HL-60/S4 (cell line): ENCODE measurements at regions not wholly inside any gene's neighbourhood (a gene's known extent, or its start where the extent isn't known, plus 50 kb on each side); places are given as distances from the start of the nearest gene placed in this dataset.
"Not testable (repeated sequence)": the region's sequence is repeated elsewhere in the genome, so short reads cannot be mapped to it uniquely, and the experiment has no call there.

ENCODE experiments used
- in situ Hi-C: fragments of 300-500 bp; cut with MboI; formaldehyde crosslinking; loops from 2 replicates; pipeline ENCODE4 v1.14.3; 2022; ENCODE audit warnings: low sequenced_read_pairs

DNA sequence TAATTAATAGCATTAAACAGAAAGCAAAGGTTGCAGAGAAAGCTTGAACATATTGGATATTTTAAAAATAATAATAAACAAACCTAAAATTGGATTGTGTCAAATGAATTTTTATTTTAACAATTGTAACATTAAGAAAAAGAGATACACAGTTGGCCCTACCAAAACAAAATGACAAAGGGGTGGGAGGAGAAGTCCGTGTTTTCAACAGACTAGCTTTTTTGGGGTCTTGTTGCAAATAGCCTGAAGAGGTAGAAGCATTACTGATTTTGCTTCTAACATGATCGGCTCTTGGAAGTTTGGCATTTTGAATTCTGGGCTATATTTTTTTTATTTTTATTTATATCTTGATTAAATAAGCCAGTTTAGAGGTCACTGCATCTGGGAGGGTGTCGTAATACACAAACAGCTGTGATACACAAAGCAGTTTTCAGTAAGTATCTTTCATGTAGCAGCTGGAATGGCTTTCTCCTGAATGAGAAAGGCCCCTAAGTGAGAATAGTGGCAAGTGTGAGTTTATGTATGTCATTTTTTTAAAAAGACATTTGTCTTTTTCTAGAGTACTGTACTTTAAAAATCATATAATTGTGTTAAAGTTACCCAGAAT, 85.5 kb upstream of the ZNF217 start:
- in situ Hi-C loops = no loop called here

DNA sequence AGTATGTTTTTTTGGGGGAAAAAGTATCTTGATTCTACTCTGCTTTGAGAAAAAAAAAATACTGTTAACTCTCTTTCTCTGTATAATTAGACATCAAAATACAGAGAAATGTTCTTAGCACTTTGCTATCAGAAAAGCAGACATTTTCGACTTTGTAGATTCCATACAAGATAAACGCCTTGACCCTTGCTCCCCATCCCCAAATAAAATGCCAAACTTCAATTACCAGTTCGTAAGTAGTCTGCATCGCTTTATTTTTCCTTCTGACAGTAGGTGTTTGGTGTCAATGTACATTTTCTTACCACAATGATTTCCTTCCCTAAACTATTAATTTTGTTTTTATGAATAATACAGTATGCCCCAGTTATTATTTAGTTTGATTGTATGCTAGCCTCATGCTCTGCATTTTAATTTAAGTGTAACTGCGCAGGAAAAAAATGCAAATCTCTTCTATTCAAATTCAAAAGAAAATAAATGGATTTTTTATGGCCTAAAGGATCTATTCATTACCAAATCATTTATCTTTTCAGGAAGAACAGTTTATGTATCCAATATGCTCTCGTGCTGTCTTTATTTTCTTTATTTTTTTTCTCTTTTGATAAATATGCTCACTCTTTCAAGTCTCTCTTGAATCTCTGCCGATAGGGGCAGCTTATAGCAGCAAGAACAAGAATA, 84.8 kb upstream of the ZNF217 start:
- in situ Hi-C loops = no loop called here

DNA sequence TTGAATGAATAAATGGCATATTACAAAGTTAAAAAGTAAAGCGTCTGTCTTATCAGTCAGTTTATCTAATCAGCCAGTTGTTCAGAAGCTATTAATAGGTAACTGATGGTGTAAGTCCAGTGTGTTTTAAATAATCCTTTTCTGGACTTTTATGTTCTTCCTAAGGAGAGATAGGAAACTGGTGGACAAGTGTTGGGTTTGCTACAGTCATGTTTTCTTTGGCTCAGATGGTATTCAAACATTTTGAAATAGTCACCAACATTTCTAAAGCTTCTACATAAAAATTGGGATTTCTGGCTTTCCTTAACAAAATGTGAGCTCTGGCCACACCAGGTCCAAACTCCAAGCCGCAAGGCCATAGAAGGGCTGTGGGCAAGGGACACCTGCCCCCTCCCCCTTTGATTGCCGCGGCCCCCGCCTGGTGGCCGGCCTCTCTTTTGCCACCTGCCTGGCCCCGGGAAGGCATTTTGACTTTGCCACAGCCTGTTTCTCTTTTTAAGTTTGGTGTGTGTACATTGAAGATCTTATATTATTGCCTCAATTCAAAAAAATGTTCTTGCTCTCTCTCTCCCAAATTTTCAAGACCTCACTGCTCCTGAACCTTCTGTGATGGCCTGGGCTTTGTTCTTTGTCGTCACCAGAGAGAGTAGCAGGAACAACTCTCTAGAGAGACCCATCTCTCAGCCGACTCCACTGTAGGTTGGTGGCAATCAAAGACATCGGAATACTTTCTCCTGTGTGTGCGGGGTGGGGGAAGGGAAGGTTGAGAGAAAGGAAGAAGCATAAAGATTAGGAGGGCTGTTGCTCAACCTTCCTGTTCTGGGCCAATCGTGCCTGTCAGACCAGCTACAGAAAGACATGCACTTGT, 84.0 kb upstream of the ZNF217 start:
- in situ Hi-C loops = no loop called here

DNA sequence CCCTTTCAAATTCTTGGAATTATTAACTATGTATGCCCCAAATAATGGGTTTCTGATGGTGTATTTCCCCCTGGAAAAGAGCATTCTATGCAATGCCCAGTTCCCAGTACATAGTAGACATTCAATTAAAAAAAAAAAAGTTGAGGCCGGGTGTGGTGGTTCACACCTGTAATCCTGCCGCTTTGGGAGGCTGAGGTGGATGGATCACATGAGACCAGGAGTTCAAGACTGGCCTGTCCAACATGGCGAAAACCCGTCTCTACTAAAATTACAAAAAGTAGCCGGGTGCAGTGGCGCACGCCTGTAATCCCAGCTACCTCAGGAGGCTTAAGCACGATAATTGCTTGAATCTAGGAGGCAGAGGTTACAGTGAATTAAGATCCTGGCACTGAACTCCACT, 83.3 kb upstream of the ZNF217 start:
- in situ Hi-C loops = no loop called here

DNA sequence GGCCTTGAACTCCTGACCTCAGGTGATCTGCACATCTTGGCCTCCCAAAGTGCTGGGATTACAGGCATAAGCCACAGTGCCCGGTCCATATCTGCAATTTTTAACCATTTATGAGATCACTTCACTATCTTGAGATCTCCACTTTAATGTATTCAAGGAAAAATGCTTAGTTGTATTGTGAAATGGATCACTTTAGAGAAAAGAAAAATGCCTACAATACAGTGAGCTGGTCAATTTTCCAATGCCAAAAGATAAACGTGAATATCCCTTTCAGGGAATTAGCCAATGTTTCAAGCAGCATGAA, 82.8 kb upstream of the ZNF217 start:
- in situ Hi-C loops = no loop called here

DNA sequence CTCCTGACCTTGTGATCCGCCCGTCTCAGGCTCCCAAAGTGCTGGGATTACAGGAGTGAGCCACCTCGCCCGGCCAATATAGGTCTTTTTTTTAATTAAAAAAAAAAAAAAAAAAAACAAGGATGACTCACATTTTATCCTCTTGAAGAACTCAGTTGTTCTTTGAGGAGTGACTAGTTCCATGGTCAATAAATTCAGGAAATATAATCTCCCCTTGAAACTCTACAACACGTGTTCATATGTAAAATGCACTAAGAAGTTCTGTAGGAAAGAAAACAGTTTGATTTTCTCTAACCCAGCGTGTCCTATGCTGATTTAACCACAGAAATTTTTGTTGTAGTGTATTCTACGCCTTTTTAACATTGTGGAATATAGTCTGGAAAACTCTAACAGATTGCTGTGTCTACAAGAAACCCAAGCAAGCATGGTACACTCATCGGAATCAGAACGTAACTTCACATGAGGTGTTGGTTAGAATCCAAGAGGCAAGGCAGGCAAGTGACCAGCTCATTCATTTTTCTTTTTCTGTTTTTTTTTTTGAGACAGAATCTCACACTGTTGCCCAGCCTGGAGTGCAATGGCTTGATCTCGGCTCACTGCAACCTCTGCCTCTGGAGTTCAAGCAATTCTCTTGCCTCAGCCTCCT, 79.0 kb upstream of the ZNF217 start:
- in situ Hi-C loops = no loop called here

DNA sequence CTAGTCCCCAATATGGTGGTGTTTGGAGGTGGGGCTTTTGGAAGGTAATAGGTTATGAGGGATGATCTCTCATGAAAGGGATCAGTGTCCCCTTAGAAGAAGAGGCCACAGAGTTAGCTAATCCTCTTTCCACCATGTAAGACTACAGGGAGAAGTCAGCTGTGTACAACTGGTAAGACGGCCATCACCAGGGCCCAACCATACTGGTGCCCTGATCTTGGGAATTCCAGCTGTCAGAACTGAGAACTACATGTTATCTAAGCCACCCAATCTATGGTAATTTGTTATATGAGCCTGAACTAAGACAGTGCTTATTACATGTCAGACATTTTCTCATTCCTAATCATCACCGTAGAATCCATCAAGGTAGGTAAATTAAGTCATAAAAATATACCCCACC, 77.7 kb upstream of the ZNF217 start:
- in situ Hi-C loops = no loop called here

DNA sequence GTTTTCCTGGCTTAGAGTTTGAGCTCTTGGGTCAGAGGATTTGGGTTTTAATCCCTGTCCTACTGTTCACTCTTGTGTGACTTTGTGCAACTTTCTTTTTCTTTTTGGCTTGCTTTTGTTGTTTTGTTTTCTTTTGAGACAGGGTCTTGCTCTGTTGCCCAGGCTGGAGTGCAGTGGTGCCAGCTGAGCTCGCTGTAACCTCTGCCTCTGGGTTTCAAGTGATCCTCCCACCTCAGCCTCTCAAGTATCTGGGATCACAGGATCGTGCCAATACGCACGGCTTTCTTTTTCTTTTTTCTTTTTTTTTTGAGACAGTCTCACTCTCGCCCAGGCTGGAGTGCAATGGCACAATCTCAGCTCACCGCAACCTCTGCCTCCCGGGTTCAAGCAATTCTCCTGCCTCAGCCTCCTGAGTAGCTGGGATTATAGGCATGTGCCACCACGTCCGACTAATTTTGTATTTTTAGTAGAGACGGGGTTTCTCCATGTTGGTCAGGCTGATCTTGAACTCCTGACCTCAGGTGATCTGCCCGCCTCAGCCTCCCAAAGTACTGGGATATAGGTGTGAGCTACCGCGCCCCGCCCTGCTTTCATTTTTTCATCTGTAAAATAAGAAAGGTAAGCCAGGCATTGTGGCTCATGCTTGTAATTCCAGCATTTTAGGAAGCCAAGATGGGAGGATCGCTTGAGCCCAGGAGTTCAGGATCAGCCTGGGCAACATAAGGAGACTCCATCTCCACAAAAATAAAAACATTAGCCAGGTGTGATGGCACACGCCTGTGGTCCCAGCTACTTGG, 76.1 kb upstream of the ZNF217 start:
- in situ Hi-C loops = not testable (repeated sequence)

DNA sequence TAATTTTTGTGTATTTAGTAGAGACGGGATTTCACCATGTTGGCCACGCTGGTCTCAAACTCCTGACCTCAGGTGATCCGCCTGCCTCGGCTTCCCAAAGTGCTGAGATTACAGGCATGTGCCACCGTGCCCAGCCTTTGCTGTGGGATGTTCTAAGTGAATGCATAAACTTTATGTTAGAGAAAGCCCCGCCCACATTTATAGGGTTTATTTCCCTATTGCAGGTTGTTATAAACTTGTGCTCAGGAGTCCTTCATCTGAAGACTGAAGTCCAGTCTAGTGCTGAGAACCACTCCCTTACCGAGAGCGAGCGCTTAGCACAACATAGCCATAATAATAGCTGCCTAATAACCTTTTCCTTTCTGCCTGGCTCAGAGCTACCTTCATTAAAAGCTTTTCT, 75.4 kb upstream of the ZNF217 start:
- in situ Hi-C loops = no loop called here

DNA sequence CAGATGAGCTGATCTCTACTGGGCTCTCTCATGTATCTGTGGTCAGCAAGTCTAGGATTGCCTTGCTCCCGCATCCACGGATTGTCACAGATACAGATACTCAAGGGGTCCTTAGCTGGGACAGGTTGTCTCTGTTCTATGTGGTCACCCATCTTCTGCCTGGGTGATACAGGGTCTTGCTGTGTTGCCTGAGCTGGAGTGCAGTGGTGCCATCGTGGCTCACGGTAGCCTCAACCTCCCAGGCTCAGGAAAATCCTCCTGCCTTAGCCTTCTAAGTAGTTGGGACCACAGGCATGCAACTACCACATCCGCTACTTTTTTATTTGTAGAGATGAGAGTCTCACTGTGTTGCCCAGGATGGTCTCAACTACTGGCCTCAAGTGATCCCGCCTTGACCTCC, 72.5 kb upstream of the ZNF217 start:
- in situ Hi-C loops = no loop called here

DNA sequence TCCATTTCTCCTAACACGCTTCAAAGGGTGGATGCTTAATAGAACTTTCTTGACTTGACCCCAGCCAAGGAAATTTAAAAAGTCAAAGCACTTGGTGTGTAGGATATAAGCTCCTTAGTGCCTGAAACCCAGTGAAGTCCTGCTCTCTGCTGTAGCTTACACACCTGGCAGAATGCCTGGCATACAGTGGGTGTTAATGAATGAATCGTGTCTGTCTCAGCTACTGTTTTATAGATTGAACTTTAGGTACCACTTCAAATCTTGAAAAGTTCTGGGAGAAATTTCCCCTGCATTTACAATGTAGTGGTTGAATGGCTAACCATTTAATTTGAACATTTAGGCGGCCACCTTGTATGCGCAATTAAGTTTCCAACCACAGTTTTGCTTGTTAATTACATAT, 70.5 kb upstream of the ZNF217 start:
- in situ Hi-C loops = no loop called here

DNA sequence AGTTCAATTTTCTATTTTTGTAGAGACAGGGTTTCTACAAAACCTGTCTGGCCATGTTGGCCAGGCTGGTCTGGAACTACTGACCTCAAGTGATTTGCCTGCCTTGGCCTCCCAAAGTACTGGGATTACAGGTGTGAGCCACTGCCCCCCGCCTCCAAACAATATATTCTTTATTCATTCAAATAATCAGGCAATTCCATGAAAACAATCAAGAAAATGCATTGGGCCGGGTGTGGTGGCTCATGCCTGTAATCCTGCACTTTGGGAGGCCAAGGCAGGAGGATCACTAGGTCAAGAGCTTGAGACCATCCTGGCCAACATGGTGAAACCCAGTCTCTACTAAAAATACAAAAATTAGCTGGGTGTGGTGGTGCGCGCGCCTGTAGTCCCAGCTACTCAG, 69.9 kb upstream of the ZNF217 start:
- in situ Hi-C loops = not testable (repeated sequence)

DNA sequence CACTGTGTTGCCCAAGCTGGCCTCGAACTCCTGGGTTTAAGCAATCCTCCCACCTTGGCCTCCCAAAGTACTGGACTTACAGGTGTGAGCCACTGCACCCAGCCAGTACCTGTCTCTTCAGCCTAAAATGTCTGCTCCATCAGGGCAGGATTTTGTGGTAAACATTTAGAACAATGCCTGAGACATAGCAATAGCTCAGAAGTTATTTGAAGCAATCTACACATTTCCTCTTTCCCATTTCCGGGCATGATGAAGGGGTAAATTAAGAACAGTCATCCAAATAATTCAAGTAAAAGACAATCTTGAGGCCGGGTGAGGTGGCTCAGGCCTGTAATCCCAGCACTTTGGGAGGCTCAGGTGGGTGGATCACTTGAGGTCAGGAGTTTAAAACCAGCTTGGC, 69.0 kb upstream of the ZNF217 start:
- in situ Hi-C loops = no loop called here

DNA sequence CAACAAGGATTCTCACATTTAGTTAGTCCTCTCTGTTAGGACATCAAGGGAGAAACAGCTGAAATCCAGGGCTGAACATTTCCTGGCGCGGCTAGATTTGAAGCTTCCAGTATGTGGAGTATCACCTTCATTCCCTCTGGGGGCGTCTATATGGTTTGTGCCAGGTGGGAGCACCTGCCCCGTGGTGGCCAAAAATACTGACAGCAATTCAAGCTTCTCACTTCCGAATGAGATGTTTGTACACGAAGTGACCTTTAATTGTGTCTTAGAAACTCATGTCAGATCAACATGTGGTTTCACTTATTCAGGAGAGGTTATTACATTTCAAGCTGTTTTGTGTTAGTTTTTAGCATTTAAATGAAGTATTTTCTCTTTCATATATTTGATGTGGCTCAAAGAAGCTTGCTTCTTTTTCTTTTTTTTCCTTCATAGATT, 67.3 kb upstream of the ZNF217 start:
- in situ Hi-C loops = no loop called here

DNA sequence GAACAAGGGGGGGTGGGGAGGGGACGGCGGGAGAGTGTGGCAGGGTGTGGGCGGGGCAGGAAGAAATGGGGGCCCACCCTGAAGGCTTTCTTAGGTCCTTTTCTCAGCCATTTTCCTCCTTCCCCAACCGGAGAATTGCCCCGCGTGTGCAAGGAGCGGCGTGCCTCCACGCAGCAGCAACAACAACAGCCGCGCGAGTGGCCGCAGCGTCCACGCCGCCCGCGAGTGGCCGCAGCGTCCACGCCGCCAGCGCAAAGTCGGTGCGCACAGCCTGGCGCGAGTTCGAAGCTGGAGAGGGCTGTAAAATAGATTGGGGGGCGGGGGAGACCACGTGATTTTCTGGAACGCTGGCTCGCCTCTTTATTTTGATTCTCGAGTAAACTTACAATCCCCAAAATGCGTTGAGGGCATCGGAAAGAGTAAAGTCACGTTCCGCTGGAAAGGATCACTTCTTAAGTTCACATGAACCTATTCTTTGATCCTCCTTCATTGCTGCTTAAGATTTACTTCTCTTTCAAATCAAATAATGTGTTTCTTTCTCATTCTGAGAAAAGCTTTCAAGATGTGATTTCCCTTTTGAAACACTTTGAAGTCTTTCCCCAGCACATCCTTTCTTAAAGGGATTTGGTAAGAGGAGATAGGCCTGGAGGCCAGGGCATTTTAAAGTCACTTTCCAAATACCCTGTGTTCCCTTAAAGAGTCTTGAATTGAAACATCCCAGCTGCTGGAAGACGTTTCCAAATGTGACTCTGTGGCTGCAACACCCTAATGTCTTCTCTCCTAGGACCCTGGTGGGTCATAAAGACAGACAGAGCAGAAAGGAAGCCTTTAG, 66.7 kb upstream of the ZNF217 start:
- in situ Hi-C loops = no loop called here

DNA sequence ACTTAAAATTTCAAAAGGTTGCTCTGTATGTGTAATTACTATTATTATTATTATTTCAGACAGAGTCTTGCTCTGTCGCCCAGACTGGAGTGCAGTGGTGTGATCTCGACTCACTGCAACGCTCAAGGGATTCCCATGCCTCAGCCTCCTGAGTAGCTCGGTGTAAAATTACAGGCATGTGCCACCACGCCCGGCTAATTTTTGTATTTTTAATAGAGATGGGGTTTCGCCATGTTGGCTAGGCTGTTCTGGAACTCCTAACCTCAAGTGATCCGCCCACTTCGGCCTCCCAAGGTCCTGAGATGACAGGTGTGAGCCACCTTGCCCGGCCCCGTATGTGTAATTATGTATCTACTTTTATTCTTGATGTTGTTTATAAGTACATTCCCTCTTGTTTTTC, 65.3 kb upstream of the ZNF217 start:
- in situ Hi-C loops = no loop called here

DNA sequence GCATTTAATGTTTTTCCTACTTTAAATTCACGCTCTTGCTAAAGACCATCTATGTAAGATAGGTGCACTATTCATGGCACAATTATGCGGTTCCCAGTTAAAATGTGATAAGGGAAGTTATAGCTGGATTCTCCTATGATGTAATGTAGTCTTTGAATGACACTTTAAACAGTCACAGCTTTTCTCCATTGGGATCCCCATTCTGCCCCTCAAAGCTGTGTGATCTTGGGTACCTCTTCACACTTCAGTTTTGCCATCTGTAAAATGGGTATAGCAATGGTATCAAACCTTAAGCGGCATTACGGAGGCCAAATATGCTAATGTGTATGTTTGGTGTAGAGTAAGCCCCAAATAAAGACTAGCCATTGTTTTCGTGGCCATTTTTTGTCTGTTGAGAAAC, 64.7 kb upstream of the ZNF217 start:
- in situ Hi-C loops = no loop called here

DNA sequence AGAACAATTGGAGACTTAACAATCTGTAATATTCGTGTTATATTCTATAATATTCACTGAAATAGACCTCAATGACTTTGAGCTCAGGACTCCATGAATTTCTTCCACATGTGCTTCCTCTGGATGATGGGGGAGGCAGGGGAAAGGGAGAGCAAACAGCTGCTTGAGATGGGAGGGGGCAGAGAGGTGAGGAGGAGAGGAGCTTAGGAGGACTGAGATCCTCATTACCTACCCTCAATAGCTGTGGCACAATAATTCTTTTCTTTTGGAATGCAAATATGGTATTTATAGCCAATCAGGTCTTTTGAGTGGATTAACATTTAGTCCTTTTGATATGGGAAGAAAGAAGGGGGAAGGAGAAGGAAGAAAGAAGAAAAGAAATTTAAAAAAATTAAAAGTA, 64.1 kb upstream of the ZNF217 start:
- in situ Hi-C loops = no loop called here

DNA sequence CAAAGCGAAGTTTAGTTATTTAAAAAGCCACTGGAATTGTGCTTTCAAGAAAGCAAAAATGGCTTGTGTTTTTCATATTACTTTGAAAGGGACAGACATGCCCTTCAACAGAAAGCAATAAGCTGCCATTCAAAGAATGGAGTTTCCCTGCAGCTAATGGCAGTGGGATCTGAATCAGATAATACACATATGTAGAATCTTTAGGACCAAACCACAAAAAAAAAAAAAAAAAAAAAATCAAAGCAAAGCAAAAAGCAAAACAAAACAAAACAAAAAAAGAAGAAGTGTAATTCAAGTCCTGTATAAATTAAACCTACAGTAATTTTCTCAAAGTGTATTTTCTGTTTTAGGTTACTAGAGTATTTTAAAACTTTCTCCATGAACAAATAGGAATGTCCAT, 63.6 kb upstream of the ZNF217 start:
- in situ Hi-C loops = no loop called here
